ENCODE measurements at regions not wholly inside any gene's neighbourhood (a gene's known extent, or its start where the extent isn't known, plus 50 kb on each side); places are given as distances from the start of the nearest gene placed in this dataset.
"Not testable (repeated sequence)": the region's sequence is repeated elsewhere in the genome, so short reads cannot be mapped to it uniquely, and the experiment has no call there.

DNA sequence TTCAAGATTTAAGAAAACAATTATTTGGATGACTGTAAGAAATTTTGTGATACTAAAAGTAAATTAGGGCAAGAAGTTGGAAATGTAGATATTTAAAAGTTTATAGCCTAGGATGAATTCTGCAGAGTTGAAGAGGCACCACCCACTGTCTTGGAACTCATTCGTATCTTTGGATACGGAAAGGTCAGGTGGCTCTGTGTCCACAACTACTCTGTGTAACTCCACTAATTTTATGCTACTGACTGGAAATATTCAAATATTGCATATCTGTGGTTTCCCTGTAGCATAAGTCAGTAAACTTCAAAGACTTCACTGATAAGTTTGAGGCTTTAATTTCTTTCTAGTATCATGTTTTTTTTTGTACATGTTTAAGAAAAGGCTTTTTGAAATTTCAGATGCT, 156.9 kb upstream of the RPRM start:
- H3K9me3 Mint-ChIP-seq (ENCODE audit: low read depth): peaks cover 6% of the 10 kb centered on the region
- ChIA-PET CTCF (no interaction called here), POLR2A (no interaction called here)
- H3K36me3 Mint-ChIP-seq (ENCODE audit: low read depth): no peaks in the 10 kb centered on the region
- ATAC-seq: no peak
- H3K4me1 Mint-ChIP-seq: no peaks in the 10 kb centered on the region
- no peak overlapping the region for H3K27ac Mint-ChIP-seq
- intact Hi-C loops (cut with DNase I, micrococcal nuclease): no loop called here
- no peak for DNase-seq
- H3K27me3 Mint-ChIP-seq: no peaks in the 10 kb centered on the region
- H3K4me3 Mint-ChIP-seq: no peak overlapping the region

DNA sequence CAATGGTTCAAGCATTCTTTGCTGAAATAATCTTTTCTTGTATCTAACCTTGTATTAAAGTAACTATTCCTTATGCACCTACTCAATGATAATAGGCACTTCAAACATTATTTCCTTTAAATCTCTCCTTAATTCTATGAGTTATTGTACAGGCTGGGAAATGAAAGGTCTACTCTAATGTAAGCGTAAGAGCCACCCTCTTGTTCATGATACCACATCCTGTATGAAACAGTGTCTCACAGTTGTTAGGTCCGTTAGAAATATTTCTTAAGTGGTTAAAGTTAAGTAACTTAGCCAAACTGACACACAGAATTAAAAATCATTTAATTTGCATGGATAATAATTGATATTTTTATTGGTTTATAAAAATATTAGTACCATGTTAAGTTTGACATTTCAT, 162.5 kb upstream of the RPRM start:
- Mint-ChIP-seq H3K36me3 (ENCODE audit: low read depth) (no peaks in the 10 kb centered on the region), H3K27me3 (no peaks in the 10 kb centered on the region), H3K4me3 (no peak overlapping the region), H3K4me1 (no peaks in the 10 kb centered on the region), H3K9me3 (ENCODE audit: low read depth) (peaks cover 4% of the 10 kb centered on the region), H3K27ac (no peak overlapping the region)
- ChIA-PET CTCF (no interaction called here), POLR2A (no interaction called here)
- intact Hi-C loops (cut with DNase I, micrococcal nuclease): no loop called here
- no peak for ATAC-seq
- no peak for DNase-seq

DNA sequence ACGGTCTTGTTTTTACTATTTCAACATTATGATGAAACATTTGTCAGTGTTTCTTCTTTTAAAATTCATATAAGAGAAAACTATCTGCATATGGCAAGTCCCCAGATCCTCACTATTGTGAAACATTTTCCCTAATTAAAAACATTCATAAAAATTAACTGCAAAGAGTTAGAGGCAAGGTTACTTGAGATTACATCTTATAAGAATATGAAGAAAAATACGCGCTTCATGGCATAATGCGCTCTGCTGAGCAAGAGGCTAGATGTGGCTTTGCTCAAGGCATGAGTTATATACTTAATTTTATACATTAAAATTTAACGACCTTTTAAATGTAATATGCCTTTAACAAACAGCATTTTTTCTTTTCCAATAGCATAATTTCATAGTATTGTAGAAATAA, 166.4 kb upstream of the RPRM start:
- CTCF ChIA-PET: no interaction called here
- intact Hi-C loops (cut with DNase I, micrococcal nuclease): no loop called here
- Mint-ChIP-seq H3K4me1 (no peaks in the 10 kb centered on the region), H3K27me3 (no peaks in the 10 kb centered on the region), H3K4me3 (no peak overlapping the region), H3K27ac (no peak overlapping the region), H3K9me3 (ENCODE audit: low read depth) (peaks cover 4% of the 10 kb centered on the region), H3K36me3 (ENCODE audit: low read depth) (no peaks in the 10 kb centered on the region)
- ATAC-seq (no peak), DNase-seq (no peak)
- POLR2A ChIA-PET: no interaction called here

DNA sequence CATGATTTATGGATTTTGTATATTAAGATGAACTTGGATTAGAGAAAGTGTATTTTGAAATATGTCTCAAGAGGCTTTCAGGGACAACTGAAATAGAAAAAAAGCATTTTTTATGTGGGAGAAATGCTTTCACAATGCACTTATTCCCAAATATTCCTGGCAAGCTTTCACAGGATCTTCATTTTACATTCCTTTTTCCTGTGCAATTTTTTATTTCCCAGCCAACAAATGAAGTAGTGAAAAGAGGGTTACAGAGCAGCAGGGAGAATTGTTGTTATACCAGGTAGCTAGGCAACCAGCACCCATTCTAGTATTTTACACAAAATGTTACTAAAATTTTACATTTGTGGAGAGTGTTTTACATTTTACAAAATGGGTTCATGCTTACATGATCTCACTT, 167.0 kb upstream of the RPRM start:
- ATAC-seq (no peak), DNase-seq (no peak)
- intact Hi-C loops (cut with DNase I, micrococcal nuclease): no loop called here
- Mint-ChIP-seq H3K9me3 (ENCODE audit: low read depth) (peaks cover 4% of the 10 kb centered on the region), H3K36me3 (ENCODE audit: low read depth) (no peaks in the 10 kb centered on the region), H3K27ac (no peak overlapping the region), H3K4me1 (no peaks in the 10 kb centered on the region), H3K4me3 (no peak overlapping the region), H3K27me3 (no peaks in the 10 kb centered on the region)
- CTCF ChIA-PET: no interaction called here
- POLR2A ChIA-PET: no interaction called here

DNA sequence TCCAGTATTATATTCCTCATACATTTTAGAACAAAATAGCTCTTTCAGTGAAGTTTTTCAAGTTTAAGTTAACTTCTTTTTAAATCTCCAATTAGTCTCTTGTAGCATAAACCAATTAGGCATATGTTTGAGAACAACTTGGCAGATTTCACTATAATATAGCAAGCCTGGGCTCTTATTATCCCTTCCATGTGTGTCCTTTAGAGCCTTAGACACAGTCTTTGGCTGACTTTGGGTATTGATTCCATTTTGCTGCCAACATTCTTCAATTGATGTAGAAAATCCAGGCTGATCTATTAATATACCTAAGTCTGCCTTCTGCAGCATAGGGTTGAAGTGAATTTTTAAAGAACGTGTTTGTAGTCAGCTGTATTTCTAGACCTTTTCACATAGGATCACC, 179.1 kb upstream of the RPRM start:
- ChIA-PET POLR2A (no interaction called here), CTCF (no interaction called here)
- H3K4me1 Mint-ChIP-seq: no peaks in the 10 kb centered on the region
- H3K27ac Mint-ChIP-seq: no peak overlapping the region
- no peaks in the 10 kb centered on the region for H3K36me3 Mint-ChIP-seq (ENCODE audit: low read depth)
- ATAC-seq (no peak), DNase-seq (no peak)
- intact Hi-C loops (cut with DNase I, micrococcal nuclease): no loop called here
- H3K4me3 Mint-ChIP-seq: no peak overlapping the region
- no peaks in the 10 kb centered on the region for H3K27me3 Mint-ChIP-seq
- H3K9me3 Mint-ChIP-seq (ENCODE audit: low read depth): no peaks in the 10 kb centered on the region

DNA sequence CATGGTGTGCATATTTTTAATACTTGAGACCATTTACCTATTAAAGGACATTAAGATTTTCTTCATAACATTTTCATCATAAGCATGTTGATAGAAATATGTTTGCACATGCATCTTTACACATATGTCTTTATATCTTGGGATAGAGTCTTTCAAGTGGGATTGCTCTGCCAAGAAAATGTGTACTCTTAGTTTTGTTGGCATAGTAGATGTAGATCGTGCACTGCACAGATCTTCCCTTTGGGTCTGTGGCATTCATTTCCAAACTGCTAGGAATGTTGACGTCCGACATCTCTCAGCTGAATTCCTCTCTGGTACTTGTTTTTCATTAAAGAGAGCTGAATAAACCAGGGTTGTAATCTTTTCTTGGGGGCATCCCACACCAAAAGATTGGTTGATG, 183.2 kb upstream of the RPRM start:
- CTCF ChIA-PET: no interaction called here
- Mint-ChIP-seq H3K9me3 (ENCODE audit: low read depth) (peaks cover 2% of the 10 kb centered on the region), H3K4me1 (no peaks in the 10 kb centered on the region), H3K27ac (no peak overlapping the region), H3K27me3 (no peaks in the 10 kb centered on the region), H3K4me3 (no peak overlapping the region), H3K36me3 (ENCODE audit: low read depth) (no peaks in the 10 kb centered on the region)
- POLR2A ChIA-PET: no interaction called here
- intact Hi-C loops (cut with DNase I, micrococcal nuclease): no loop called here
- no peak for ATAC-seq
- DNase-seq: no peak

DNA sequence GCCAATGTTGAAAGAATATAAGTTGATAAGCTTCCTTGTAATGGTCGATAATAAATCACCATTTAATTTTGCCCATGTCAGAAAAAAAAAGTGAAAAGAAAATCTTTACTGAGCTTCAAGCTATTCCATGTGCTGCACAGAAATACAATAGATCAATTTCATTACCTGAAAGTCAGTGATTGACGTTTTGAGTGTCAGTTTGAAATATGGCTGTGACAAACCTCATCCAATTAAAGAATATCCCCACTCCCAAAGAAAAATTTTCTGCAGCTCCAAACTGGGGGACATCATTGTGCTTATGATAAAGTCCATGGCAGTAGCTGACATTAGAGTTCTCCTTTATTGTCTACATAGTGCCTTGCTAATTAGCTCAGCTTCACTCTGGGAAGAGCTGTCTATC, 184.8 kb upstream of the RPRM start:
- Mint-ChIP-seq H3K9me3 (ENCODE audit: low read depth) (peaks cover 7% of the 10 kb centered on the region), H3K4me3 (no peak overlapping the region), H3K4me1 (no peaks in the 10 kb centered on the region), H3K36me3 (ENCODE audit: low read depth) (no peaks in the 10 kb centered on the region), H3K27ac (no peak overlapping the region), H3K27me3 (no peaks in the 10 kb centered on the region)
- CTCF ChIA-PET: no interaction called here
- DNase-seq (no peak), ATAC-seq (no peak)
- POLR2A ChIA-PET: no interaction called here
- intact Hi-C loops (cut with DNase I, micrococcal nuclease): no loop called here

DNA sequence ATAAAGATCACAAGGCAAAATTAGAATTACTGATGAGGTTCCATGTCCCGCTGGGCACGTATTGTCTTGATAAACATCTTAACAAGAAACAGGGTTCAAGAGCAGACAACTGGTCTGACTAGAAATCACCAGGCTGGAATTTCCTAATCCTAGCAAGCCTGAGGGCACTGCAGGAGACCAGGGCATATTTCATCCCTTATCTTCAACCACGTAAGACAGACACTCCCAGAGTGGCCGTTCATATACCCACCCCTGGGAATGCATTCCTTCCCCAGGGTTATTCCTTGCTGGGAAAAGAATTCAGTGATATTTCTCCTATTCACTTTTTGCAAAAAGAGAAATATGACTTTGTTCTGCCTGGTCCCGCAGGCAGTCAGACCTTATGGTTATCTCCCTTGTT, 185.4 kb upstream of the RPRM start:
- H3K27ac Mint-ChIP-seq; CTCF ChIA-PET; H3K4me3 Mint-ChIP-seq; H3K4me1 Mint-ChIP-seq; H3K27me3 Mint-ChIP-seq; H3K36me3 Mint-ChIP-seq (ENCODE audit: low read depth); ATAC-seq; intact Hi-C loops (cut with DNase I, micrococcal nuclease); DNase-seq; H3K9me3 Mint-ChIP-seq (ENCODE audit: low read depth); POLR2A ChIA-PET: not testable (repeated sequence)

DNA sequence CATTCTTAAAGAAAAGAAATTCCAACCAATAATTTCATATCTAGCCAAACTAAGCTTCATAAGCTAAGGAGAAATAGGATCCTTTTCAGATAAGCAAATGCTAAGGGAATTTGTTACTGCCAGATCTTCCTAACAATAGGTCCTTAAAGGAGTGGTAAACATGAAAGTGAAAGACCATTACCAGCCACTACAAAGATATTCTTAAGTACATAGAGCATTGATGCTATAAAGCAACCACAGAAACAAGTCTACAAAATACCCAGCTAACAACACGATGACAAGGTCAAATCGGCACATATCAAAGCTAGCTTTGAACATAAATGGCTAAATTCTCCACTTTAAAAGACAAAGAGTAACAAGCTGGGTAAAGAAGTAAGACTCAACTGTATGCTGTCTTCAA, 188.9 kb upstream of the RPRM start:
- ChIA-PET POLR2A (no interaction called here), CTCF (no interaction called here)
- Mint-ChIP-seq H3K4me3 (no peak overlapping the region), H3K27me3 (no peaks in the 10 kb centered on the region), H3K27ac (no peak overlapping the region), H3K36me3 (ENCODE audit: low read depth) (no peaks in the 10 kb centered on the region), H3K4me1 (no peaks in the 10 kb centered on the region), H3K9me3 (ENCODE audit: low read depth) (peaks cover 14% of the 10 kb centered on the region)
- intact Hi-C loops (cut with DNase I, micrococcal nuclease): no loop called here
- ATAC-seq: no peak
- DNase-seq: no peak

DNA sequence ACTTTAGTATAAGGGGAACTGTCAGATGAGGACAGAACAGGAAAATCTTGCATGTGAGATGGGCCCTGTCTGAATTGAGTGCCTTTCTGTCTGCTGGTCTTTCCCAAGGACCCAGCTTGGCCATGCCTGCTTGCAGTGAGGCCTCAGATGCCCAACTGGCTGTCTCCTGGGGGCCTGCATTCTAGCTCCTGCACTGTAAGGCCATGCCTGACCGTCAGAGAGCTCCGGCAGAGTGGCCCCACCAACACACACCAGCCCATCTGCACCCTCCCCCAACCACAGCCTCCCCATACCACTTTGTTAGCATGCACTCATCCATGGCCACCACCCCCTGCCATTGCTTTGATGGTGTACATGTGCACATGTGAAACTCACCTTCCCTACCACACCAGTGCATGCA, 190.4 kb upstream of the RPRM start:
- CTCF ChIA-PET: no interaction called here
- H3K27ac Mint-ChIP-seq: no peak overlapping the region
- intact Hi-C loops (cut with DNase I, micrococcal nuclease): no loop called here

DNA sequence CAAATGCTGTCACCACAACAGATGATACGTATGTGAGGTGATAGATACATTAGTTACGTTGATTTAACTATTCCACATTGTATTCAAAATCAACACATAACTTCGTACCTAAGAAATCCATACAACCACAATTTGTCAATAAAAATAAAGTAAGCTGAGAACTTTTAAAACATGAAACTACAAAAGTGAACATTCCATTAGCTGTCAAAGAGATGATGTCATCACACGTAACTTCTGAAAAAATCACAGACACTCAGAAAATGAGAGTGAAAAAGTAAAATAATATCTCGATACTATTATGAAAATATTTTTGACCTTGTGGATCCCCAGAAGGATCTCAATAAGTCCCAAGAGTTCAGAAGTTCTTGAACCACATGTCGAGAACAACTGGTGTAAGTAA, 161.6 kb upstream of the GALNT13 start:
- Mint-ChIP-seq H3K36me3 (ENCODE audit: low read depth) (no peaks in the 10 kb centered on the region), H3K4me3 (no peak overlapping the region), H3K9me3 (ENCODE audit: low read depth) (no peaks in the 10 kb centered on the region), H3K27me3 (no peaks in the 10 kb centered on the region), H3K27ac (no peak overlapping the region), H3K4me1 (no peaks in the 10 kb centered on the region)
- intact Hi-C loops (cut with DNase I, micrococcal nuclease): no loop called here
- no peak for DNase-seq
- CTCF ChIA-PET: interaction anchor here (0.6 kb wide), 1 partner anchor 205 kb away, joined by 3 read pairs; no protein-coding TSS in a partner anchor
- ATAC-seq: no peak
- POLR2A ChIA-PET: no interaction called here

More for the DNA sequence above, 190.4 kb upstream of the RPRM start:
- no peak overlapping the region for H3K4me3 Mint-ChIP-seq
- no peak for DNase-seq
- H3K36me3 Mint-ChIP-seq (ENCODE audit: low read depth): no peaks in the 10 kb centered on the region
- no peaks in the 10 kb centered on the region for H3K4me1 Mint-ChIP-seq
- ATAC-seq: no peak
- H3K9me3 Mint-ChIP-seq (ENCODE audit: low read depth): peaks cover 14% of the 10 kb centered on the region
- POLR2A ChIA-PET: no interaction called here
- H3K27me3 Mint-ChIP-seq: no peaks in the 10 kb centered on the region

DNA sequence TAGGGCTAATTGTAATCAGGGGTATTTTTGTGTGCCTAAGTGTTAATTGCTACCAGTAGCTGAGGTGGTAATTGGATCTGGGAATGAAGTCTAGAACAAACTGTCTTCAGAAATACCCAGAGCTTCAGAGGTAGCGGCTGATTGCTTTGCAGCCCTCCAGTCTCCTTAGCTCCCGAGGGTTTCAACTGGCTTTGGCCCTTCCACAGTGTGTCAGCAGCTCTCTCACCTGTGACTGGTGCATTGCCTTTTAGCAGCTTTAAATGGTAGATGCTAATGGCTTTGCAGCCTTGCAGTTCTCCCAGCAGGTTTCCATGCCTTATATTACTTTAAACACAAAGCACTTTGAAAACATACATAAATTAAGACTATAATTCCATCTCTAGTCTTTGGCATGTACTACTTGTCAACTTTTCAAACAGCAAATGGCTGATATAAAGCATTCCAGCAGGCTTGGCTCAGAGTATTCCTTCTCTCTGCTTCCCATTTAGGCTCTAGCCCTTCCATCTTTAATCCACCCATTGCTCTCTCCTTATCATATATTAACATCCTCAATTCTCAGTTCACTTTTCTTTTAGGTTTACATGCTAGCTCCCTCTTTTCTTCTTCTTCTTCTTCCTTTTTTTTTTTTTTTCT, 156.4 kb upstream of the GALNT13 start:
- POLR2A ChIA-PET: interaction anchor here (0.6 kb wide), 1 partner anchor 346 kb away, joined by 4 read pairs; no protein-coding TSS in a partner anchor
- Mint-ChIP-seq H3K27ac (no peak overlapping the region), H3K27me3 (no peaks in the 10 kb centered on the region), H3K4me3 (no peak overlapping the region), H3K36me3 (ENCODE audit: low read depth) (no peaks in the 10 kb centered on the region), H3K9me3 (ENCODE audit: low read depth) (peaks cover 2% of the 10 kb centered on the region), H3K4me1 (no peaks in the 10 kb centered on the region)
- no peak for DNase-seq
- CTCF ChIA-PET: interaction anchor here (0.7 kb wide), 1 partner anchor 1348 kb away, joined by 3 read pairs; no protein-coding TSS in a partner anchor
- intact Hi-C loops (cut with DNase I, micrococcal nuclease): no loop called here
- no peak for ATAC-seq

DNA sequence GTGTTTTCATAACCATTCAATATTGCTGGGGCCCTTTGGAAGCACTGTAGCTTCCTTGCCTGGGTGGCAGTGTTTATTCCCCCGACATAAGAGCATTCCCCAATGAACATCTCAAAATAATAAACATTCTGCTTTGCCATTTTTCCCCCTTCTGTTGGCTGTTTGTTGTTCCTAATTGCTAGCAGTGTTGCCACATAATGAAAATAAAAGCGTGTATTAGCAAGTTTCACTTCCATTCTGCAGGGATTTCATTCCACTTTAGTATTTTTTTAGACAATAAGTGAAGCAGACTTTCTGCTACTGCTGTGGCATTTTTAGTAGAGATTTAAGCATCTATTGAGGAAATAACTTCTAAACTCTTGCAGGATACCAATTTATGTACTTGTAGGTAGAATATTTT, 154.7 kb upstream of the GALNT13 start:
- Mint-ChIP-seq H3K27me3 (no peaks in the 10 kb centered on the region), H3K27ac (no peak overlapping the region), H3K4me1 (no peaks in the 10 kb centered on the region), H3K4me3 (no peak overlapping the region), H3K36me3 (ENCODE audit: low read depth) (no peaks in the 10 kb centered on the region), H3K9me3 (ENCODE audit: low read depth) (peaks cover 2% of the 10 kb centered on the region)
- no peak for DNase-seq
- ChIA-PET CTCF (no interaction called here), POLR2A (no interaction called here)
- intact Hi-C loops (cut with DNase I, micrococcal nuclease): no loop called here
- no peak for ATAC-seq

All from activated CD4-positive, alpha-beta T cell treated with anti-CD3 and anti-CD28 coated beads for 36 hours (primary cell).